GM19239 (cell line): ENCODE measurements at regions not wholly inside any gene's neighbourhood (a gene's known extent, or its start where the extent isn't known, plus 50 kb on each side); places are given as distances from the start of the nearest gene placed in this dataset.

Source experiments
- DNase-seq: peaks from one replicate; pipeline ENCODE4 v3.0.0; 2011; ENCODE audit warnings: low spot score; ENCODE audit not compliant: insufficient read length
- FAIRE-seq: peaks from 2 replicates; lab custom pipeline; 2011; peaks lifted over from hg19 to GRCh38; lab: Jason Lieb, UNC

- DNase-seq (no peak), FAIRE-seq (no peak)
These were observed 456.2 kb downstream of the TBL1XR1 start for GRCh38 chr3:176740906-176741663.

DNA sequence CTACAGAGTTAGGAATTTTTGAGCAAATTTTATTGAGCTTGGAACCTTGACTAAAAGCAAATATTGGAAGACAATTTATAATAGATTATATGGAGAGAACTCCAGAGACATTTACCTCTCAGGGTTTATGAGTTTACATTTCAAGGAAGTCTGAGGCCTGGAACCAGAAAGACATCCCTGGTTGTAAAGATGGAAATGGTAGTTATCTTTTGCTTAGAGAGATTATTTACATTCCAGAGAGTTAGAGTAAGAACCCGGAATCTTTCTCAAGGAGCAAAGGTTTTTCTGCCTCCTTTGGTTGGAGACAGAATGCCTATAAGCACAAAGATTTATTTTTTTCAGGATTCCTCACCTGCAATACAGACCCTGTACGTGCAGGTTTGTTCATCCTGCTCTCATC, 458.1 kb downstream of the TBL1XR1 start:
- FAIRE-seq (no peak), DNase-seq (no peak)

- FAIRE-seq (no peak), DNase-seq (no peak)
These were observed 459.7 kb downstream of the TBL1XR1 start for GRCh38 chr3:176737480-176738110.

GRCh38 chr3:176734146-176734545, 463.1 kb downstream of the TBL1XR1 start:
- DNase-seq, result no peak
- FAIRE-seq, result no peak

GRCh38 chr3:176724394-176724759, 472.9 kb downstream of the TBL1XR1 start:
- DNase-seq (no peak), FAIRE-seq (no peak)

DNA sequence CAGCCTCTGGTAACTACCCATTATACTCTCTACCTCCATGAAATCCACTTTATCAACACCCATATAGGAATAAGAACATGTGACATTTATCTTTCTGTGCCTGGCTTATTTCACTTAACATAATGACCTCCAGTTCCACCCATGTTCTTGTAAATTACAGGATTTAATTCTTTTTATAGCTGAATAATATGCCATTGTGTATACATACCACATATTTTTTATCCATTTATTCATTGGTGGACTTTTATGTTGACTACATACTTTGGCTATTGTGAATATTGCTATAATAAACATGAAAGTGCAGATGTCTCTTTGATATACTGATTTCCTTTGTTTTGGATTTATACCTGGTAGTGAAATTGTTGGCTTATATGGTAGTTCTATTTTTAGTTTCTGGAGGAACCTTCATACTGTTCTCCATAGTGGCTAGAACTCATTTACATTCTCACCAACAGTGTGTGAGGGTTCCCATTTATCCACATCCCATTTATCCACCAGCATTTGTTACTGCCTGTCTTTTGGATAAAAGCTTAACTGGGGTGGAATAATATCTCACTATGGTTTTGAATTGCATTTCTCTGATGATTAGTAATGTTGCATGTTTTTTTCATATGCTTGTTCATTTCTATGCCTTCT, 473.4 kb downstream of the TBL1XR1 start:
- FAIRE-seq (no peak), DNase-seq (no peak)

DNA sequence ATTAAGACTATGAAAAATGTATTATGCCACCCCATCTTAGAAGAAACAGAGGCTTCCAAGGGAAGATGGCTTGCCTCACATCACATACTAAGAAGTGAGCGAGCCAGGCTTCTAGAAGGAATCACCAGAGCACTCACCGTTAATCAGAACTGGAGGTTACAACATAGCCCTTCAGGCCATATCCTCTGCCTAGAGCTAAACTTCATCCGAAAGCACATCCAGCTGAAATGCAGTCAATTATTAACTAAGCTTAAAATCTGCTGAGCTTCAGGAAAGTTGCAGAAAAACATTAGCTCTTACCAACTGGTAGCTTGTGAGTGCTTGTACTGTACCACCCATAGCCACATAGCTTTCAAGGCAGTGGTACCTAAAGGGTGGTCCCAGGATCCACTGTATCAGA, 483.2 kb downstream of the TBL1XR1 start:
- FAIRE-seq, result no peak
- no peak for DNase-seq

GRCh38 chr3:176712191-176712590, 485.1 kb downstream of the TBL1XR1 start:
- FAIRE-seq (no peak), DNase-seq (no peak)

GRCh38 chr3:176699288-176699687, 498.0 kb downstream of the TBL1XR1 start:
- FAIRE-seq (no peak), DNase-seq (no peak)

GRCh38 chr3:176697284-176697889, 499.9 kb downstream of the TBL1XR1 start:
- FAIRE-seq (no peak), DNase-seq (no peak)

GRCh38 chr3:176696816-176697215, 500.5 kb downstream of the TBL1XR1 start:
- FAIRE-seq, result no peak

GRCh38 chr3:176692966-176693785, 504.1 kb downstream of the TBL1XR1 start:
- no peak for FAIRE-seq
- no peak for DNase-seq

More at GRCh38 chr3:176696816-176697215, 500.5 kb downstream of the TBL1XR1 start:
- DNase-seq, result no peak

DNA sequence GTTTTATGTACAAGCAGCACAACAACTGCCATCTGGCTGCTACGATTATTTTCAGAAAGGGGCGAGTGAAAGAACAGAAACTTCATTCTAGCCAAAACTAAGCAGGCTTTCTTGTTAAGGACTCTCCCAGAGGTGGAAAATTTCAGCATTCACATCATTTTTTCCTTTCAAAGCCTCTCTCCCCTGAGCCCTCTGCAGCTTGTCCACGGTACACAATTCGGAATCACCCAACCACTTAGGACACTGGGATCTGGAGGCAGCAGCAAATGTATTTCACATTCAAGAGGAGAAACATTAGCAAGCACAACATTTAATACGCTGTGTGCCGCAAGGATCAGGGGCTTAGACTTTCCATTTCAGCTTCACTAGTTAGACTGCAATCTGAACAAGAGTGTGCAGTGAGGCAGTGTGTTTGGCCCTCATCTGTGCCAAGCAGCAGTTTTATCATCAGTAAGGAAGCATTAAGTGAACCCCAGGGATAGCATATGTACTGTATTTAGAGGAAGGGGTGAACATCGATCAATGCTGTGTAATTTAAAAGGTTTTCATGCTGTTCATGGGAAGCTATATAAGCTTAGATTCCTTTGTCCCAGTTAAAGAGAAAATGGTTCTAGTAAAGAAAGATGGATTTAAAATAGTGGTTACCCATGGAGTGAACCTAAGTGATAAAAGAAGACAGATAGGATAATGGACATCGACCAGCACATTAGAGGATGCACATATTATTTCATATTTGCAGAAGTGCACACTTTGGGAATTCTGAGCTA, 504.9 kb downstream of the TBL1XR1 start:
- FAIRE-seq (no peak), DNase-seq (no peak)

DNA sequence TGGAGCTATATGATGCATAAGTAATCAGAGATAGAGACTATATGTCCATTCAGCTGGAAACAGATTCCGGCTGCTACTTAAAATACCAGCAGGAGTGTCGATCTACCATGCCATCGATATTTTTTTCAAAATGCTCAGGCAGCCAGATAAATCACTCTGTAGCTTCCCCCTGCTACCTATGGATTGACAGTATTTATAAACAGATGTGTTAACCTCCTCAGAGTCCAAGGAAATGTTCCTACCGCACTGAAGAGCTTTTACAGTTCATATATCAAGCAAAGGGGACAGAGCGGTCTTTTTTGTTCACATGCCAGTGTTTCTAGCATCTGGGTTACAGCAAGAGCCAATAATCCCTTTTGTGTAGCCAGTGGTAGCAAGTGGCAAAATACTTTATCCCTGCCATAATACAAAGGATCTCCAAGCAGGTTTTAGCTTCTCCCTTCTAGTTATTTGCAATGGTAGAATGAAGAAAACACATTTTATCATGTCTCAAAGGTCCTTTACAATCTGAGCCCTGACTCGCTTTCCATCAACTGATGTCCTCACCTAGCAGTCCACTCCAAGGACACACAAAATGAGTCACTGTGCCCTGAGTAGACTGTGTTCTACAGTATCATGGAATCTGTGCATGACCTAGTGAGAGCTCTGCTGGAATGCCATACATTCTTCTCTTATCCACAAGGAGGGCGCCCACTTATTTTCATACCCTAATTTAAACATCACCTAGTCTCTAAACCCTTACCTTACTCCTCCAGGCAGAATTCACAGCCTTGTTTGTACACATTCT, 507.0 kb downstream of the TBL1XR1 start:
- no peak for FAIRE-seq
- DNase-seq, result no peak

GRCh38 chr3:176687754-176688153, 509.5 kb downstream of the TBL1XR1 start:
- DNase-seq (no peak), FAIRE-seq (no peak)

DNA sequence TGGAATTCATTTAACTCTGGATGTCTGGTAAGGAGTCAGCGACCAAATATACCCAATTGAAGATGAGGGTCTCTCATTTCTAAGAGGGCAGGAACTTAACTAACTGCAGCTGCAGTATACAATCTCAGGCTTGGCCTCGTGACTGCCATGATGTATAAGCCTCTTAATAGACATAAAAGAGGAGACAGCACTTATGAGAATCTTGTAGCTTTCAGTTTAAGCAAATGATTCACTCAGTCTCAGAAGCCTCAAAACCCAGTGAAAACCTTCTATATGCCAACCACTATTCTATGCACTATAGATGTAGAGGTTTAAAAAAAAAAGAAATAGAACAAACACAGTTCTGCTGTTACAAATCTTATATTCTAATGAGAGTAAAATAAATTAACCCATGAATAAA, 513.9 kb downstream of the TBL1XR1 start:
- no peak for FAIRE-seq
- DNase-seq, result no peak

GRCh38 chr3:176663837-176664831, 533.1 kb downstream of the TBL1XR1 start:
- DNase-seq (no peak), FAIRE-seq (peak; percentile 68)

DNA sequence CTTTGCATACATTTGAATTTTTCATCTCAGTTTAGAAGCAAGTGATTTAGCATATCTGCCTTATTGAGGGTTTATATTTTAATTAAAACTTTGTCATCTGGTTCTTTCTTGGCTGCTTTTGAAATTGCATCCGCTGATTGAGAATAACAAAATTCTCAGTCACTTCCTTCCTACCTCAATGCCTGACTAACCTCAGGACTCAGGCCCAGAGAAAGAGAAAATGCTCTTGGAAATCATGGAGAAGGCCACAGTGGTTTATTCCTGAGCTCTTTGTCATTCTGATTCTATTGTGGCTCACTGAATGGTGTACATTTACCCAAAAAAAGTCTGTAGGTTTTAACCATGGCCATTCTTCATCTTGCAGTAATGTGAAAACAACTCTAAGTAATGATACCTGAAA, 533.9 kb downstream of the TBL1XR1 start:
- FAIRE-seq (no peak), DNase-seq (no peak)
